ENCODE measurements at regions not wholly inside any gene's neighbourhood (a gene's known extent, or its start where the extent isn't known, plus 50 kb on each side); places are given as distances from the start of the nearest gene placed in this dataset.

DNA sequence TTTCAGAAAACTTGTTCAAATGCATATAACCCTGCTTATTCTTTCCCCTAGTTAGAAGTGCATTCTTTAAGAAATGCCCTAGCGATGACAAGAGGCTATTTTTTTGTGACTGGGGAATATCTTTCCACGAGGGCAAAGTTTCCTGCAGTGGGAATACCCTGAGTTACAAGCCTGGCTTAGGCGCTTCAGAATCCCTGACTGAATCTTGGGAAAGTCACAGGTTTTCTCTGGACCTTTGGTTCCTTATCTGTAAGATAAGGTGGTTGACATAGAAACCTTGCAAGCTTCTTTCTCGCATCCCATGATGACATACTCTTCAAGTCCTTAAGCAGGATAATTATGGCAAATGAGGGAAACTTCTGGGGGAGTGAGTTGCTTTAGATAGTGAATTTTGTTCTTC is 80.5 kb upstream of the FZD8 start:
- no peak overlapping the region for H3K27ac ChIP-seq (ENCODE audit: low read length)
- H3K9me3 Mint-ChIP-seq = no peaks in the 10 kb centered on the region
- no peak overlapping the region for H3K4me3 Mint-ChIP-seq
- no peak for TF ChIP-seq CTCF (IDR thresholded peaks at IDR 0.05)
- H3K27me3 Mint-ChIP-seq (ENCODE audit: low read depth in 2 of 2) = no peaks in the 10 kb centered on the region
- H3K27ac Mint-ChIP-seq = no peak overlapping the region
- H3K4me3 ChIP-seq (ENCODE audit: low read length) = no peak overlapping the region
- H3K27me3 ChIP-seq (ENCODE audit: control insufficient read depth, insufficient read depth, low read length) = no peaks in the 10 kb centered on the region
- no peaks in the 10 kb centered on the region for H3K4me1 ChIP-seq (ENCODE audit: control insufficient read depth, insufficient read depth, low read length)
- no peaks in the 10 kb centered on the region for H3K9me3 ChIP-seq (ENCODE audit: control insufficient read depth, insufficient read depth, low read length)
- intact Hi-C loops (cut with micrococcal nuclease) = loop anchor here (10.0 kb wide), 1 partner anchor 62 kb away; no protein-coding TSS in a partner anchor
- H3K36me3 ChIP-seq (ENCODE audit: control insufficient read depth, insufficient read depth, low read length) = no peaks in the 10 kb centered on the region
- ATAC-seq = no peak
- WGBS (ENCODE audit: insufficient coverage) = 89% methylated on average over 3 of the region's 4 CpGs
- no peaks in the 10 kb centered on the region for H3K4me1 Mint-ChIP-seq
- H3K36me3 Mint-ChIP-seq = no peaks in the 10 kb centered on the region
- no peak for DNase-seq

DNA sequence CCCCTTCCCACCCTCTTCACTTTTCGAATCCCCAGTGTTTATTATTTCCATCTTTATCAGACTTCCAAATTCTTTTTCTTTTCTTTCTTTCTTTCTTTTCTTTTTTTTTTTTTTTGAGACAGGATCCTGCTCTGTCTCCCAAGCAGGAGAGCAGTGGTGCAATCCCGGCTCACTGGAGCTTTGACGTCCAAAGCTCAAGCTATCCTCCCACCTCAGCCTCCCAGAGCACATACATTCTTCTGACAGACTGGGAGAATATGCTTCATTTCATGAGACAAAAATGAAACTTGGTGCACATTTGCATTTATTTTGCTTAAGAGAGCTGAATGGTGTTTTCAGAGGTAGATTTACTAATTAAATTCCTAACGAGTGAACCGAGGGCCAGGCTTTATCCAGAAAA is 80.1 kb upstream of the FZD8 start:
- Histone ChIP-seq H3K36me3 (ENCODE audit: control insufficient read depth, insufficient read depth, low read length) (no peaks in the 10 kb centered on the region), H3K4me3 (ENCODE audit: low read length) (no peak overlapping the region), H3K27ac (ENCODE audit: low read length) (no peak overlapping the region), H3K4me1 (ENCODE audit: control insufficient read depth, insufficient read depth, low read length) (no peaks in the 10 kb centered on the region), H3K27me3 (ENCODE audit: control insufficient read depth, insufficient read depth, low read length) (no peaks in the 10 kb centered on the region), H3K9me3 (ENCODE audit: control insufficient read depth, insufficient read depth, low read length) (no peaks in the 10 kb centered on the region)
- 91% methylated on average over 5 of the region's 5 CpGs for WGBS (ENCODE audit: insufficient coverage)
- ATAC-seq (no peak), DNase-seq (no peak)
- no peaks in the 10 kb centered on the region for H3K36me3 Mint-ChIP-seq
- no peak for TF ChIP-seq CTCF (IDR thresholded peaks at IDR 0.05)
- H3K4me3 Mint-ChIP-seq = no peak overlapping the region
- no peak overlapping the region for H3K27ac Mint-ChIP-seq
- no peaks in the 10 kb centered on the region for H3K27me3 Mint-ChIP-seq (ENCODE audit: low read depth in 2 of 2)
- intact Hi-C loops (cut with micrococcal nuclease) = loop anchor here (10.0 kb wide), 1 partner anchor 63 kb away; no protein-coding TSS in a partner anchor
- H3K9me3 Mint-ChIP-seq = no peaks in the 10 kb centered on the region
- H3K4me1 Mint-ChIP-seq = no peaks in the 10 kb centered on the region

DNA sequence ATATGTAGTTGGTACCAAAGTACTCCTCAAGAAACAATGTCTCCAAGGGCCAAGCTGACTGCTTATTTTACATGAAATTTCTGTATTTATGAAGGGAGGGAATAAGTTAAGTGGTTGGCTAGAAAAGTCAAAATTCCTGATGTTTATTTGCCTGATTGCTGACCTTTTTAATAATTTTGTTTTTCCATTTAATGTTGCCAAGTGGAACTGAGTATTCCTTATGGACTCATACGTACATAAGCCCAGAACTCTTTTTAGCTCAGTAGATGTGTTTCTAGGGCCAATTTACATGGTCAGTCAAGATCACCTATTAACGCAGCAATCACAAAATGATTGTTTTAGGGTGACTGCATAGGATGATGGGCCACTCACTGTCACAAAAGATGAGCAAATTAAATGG is 78.3 kb upstream of the FZD8 start:
- TF ChIP-seq CTCF (IDR thresholded peaks at IDR 0.05) = no peak
- H3K36me3 Mint-ChIP-seq = no peaks in the 10 kb centered on the region
- no peaks in the 10 kb centered on the region for H3K27me3 Mint-ChIP-seq (ENCODE audit: low read depth in 2 of 2)
- Histone ChIP-seq H3K4me1 (ENCODE audit: control insufficient read depth, insufficient read depth, low read length) (no peaks in the 10 kb centered on the region), H3K4me3 (ENCODE audit: low read length) (no peak overlapping the region), H3K27me3 (ENCODE audit: control insufficient read depth, insufficient read depth, low read length) (no peaks in the 10 kb centered on the region), H3K36me3 (ENCODE audit: control insufficient read depth, insufficient read depth, low read length) (no peaks in the 10 kb centered on the region), H3K27ac (ENCODE audit: low read length) (no peak overlapping the region), H3K9me3 (ENCODE audit: control insufficient read depth, insufficient read depth, low read length) (peaks cover 3% of the 10 kb centered on the region)
- peaks cover 0 to 3% of the 10 kb centered on the region in 2 donors for H3K9me3 Mint-ChIP-seq
- no peaks in the 10 kb centered on the region for H3K4me1 Mint-ChIP-seq
- no peak overlapping the region for H3K4me3 Mint-ChIP-seq
- intact Hi-C loops (cut with micrococcal nuclease) = loop anchor here (10.0 kb wide), 1 partner anchor 64 kb away; no protein-coding TSS in a partner anchor
- DNase-seq = no peak
- WGBS (ENCODE audit: insufficient coverage) = 93% methylated on average over 2 of the region's 2 CpGs
- ATAC-seq = no peak
- no peak overlapping the region for H3K27ac Mint-ChIP-seq

- H3K27me3 ChIP-seq (ENCODE audit: control insufficient read depth, insufficient read depth, low read length) = no peaks in the 10 kb centered on the region
- no peak overlapping the region for H3K27ac ChIP-seq (ENCODE audit: low read length)
- intact Hi-C loops (cut with micrococcal nuclease) = no loop called here
- Mint-ChIP-seq H3K4me3 (no peak overlapping the region), H3K4me1 (no peaks in the 10 kb centered on the region), H3K27me3 (ENCODE audit: low read depth in 2 of 2) (no peaks in the 10 kb centered on the region), H3K27ac (no peak overlapping the region), H3K9me3 (peaks cover 0 to 3% of the 10 kb centered on the region in 2 donors), H3K36me3 (no peaks in the 10 kb centered on the region)
- no CpG with 5 or more reads among the region's 1 CpG for WGBS (ENCODE audit: insufficient coverage)
- no peak overlapping the region for H3K4me3 ChIP-seq (ENCODE audit: low read length)
- ATAC-seq (no peak), DNase-seq (no peak)
- H3K36me3 ChIP-seq (ENCODE audit: control insufficient read depth, insufficient read depth, low read length) = no peaks in the 10 kb centered on the region
- H3K9me3 ChIP-seq (ENCODE audit: control insufficient read depth, insufficient read depth, low read length) = peaks cover 3% of the 10 kb centered on the region
- TF ChIP-seq CTCF (IDR thresholded peaks at IDR 0.05) = no peak
- H3K4me1 ChIP-seq (ENCODE audit: control insufficient read depth, insufficient read depth, low read length) = no peaks in the 10 kb centered on the region
These were observed 74.7 kb upstream of the FZD8 start for GRCh38 chr10:35716776-35717175.

All from natural killer cell (primary cell).